AML-193 (cell line): ENCODE measurements at regions not wholly inside any gene's neighbourhood (a gene's known extent, or its start where the extent isn't known, plus 50 kb on each side); places are given as distances from the start of the nearest gene placed in this dataset.

Experiments used
- DNase-seq, 2 experiments: peaks; one replicate each; lab custom pipeline; 2025; lab: John Stamatoyannopoulos, UW

DNA sequence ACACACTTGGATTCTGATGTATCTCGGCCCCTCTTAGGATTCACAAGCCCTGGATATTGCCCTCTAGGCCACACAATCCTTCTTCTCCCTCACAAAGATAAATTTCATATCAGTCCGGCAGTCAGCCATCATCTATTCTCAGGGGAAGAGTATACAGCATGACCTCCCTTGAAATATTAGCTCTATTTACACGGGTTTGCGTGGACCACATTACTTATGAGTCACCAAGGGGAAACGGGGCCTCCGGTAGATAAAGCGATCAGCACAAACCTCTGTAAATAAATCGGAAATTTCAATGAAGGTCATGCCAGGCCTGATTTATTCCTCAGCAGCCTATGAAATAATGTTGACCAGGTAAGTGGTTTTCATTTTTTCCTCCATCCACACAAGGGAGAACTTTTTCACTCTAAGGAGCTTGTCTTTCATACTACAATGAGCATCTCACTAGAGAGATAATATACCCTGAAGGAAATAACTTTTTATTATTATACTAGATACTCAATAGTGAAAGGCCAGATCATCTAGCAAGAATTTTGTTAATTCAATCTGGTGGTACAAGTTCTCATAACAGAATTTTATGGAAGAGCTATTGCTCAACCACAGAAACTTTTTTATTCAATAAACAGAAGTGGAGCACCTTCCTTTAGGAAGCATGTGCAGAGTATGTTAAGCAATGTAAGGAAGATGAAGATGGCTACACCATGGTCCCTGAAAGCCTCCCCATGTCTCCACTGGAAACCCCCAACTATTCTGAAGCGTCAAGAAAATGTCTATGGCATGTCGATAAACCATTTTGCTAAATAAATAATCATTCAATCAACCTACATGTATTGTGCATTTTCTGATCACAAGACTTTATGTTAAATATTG lies 125.2 kb upstream of the PIK3C3 start:
- DNase-seq = no peak

- DNase-seq = no peak
Measured at GRCh38 chr18:41828137-41828536, 126.9 kb upstream of the PIK3C3 start.

DNA sequence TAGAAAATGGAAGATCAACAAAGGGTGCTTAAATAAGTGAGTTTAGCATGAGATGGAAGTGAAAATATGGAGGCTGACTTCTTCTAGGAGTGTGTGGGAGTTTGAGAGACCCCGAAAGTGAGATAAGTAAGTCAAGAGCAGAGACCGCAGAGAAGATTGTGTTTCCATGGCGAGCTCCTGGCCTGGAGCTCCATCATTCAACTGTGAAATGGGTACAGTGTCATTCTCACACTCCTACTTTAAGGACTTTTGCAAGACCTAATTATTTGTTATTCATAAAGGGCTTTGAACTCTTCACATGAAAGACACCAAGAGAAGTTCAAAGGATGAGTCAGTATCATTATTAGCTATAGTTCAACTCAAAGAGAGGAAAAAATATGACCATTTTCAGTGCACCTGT lies 134.2 kb upstream of the PIK3C3 start:
- DNase-seq = no peak

- DNase-seq = peak; percentile 16 to 26
Measured at GRCh38 chr18:41818381-41819355, 136.4 kb upstream of the PIK3C3 start.

- DNase-seq = no peak
Measured at GRCh38 chr18:41814651-41815050, 140.4 kb upstream of the PIK3C3 start.

DNA sequence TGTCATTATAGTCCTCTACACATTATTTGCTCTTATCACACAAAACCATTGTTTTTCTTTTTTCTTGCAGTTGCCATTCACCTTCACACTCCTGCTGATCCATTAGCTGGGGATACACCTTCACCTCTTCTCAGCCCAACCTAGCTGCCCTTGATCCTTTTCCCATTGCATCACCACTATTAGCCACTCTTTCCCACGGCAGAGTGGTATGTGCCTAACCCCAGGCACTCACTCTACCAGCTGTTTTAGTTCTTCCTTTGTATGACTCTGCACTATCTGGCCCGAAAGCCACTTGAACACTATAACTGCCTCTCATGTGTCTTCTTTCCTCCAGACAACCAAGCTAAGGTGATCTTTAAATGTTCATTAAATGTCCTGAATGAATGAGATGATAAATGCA lies 145.4 kb upstream of the PIK3C3 start:
- DNase-seq = no peak

DNA sequence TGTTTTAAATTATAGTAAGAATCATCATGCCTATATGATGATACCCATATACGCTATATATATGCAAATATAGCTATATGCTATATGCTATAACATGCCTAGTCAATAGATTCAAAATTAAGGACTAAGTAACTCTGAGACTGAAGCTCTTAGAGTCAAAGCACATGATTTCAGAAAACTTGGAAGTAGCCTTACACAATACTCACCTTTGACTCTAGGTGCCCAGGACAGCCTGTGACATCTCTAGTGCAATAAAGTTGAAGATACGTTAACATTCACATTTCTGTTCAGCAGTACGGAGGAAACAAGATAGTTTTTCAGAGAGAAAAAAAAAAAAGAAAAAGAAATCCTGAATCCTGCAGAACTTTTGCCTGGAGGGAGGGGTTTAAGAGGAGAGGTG lies 149.7 kb upstream of the PIK3C3 start:
- DNase-seq = no peak

GRCh38 chr18:41798879-41799278 lies 156.2 kb upstream of the PIK3C3 start:
- DNase-seq = no peak

- DNase-seq = no peak
Measured at GRCh38 chr18:41790687-41791086, 164.3 kb upstream of the PIK3C3 start.

DNA sequence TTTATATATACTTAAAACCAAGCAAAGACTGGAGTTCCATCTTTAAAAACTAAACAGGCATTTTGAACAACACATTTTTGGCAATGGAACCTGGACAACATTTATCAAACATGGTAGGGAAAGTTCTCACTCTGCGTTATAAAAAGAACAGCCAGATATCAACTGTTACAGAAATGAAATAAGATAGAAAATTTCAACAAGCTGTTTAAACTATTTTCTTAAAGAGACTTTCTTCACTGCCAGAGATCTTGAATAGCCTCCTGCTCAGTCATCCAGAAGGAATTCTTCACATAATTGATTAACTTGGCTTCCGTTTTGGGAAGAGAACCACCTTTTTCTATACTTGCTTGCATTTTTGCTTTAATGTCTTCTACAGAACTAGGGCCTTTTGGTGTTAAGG lies 166.0 kb upstream of the PIK3C3 start:
- DNase-seq = no peak

GRCh38 chr18:41783879-41784278 lies 171.2 kb upstream of the PIK3C3 start:
- DNase-seq = no peak

DNA sequence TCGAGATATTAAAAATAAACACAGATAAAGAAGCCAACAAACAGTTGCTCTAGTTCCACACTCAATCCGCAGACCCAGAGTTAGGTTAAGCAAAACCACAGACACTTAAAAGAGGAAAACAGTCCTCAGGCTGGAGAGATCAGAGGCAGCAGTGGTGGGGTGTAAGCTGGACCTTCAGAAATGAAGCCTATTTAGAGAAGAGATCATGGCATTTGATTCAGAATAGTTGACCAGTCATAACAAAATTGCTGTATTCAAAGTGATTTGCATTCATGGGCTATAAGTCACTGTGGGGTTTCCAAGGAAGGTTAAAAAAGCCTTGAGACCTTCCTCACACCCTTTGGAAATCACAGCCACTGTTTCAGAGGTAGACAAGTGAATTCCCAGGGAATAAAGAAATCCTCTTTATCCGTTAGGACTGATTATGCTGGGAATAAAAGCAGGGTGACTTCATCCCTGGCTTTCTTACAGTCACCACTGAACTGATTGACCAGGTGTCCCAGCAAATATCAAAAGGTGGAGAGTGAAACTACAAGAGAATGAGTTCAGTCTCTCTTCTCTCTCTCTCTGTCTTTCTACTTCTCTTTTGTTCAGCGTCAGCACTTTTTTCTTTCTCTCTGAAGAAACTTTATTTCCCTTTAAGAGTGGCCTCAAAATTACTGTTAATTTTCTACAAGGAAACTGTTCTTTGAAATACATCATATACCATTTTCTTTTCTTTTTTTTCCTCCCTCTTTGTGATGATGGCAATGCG lies 171.8 kb upstream of the PIK3C3 start:
- no peak for DNase-seq

- DNase-seq = no peak
Measured at GRCh38 chr18:41771973-41772372, 183.1 kb upstream of the PIK3C3 start.

DNA sequence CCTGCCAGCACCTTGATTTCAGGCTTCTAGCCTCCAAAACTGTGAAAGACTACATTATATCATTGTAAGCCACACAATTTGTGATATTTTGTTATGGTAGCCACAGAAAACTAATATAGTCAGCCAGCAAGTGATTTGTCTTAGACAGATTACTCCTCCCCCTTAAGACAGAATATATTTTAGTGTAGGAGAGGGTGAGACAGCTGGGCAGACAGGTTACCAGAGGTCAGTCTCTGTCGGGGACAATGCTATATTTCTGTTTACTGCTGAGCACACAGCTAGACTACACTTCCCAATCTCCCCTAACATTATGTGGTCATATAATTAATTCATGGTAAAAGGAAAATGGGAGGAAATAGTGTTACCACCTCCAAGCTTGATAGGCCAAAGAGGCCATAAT lies 185.8 kb upstream of the PIK3C3 start:
- DNase-seq = no peak

- no peak for DNase-seq
Measured at GRCh38 chr18:41768467-41768866, 186.6 kb upstream of the PIK3C3 start.

DNA sequence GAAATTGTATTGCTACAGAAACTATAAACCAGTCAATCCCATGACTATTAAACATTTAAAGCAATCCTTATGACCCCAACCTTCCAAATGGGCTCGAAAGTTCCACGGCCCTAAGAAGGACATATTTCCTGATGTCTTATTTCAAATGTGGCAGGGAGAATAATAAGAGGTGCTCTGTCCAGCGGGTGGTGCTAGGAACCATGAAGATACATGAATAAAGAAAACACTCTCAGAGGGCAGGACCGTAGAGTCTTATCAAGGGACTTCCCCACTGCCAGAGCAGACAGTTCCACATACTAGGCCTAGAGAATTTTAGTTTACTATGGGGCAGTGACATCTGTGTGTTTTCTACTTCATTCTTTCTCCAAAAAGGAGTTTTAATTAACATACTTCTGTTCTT lies 187.1 kb upstream of the PIK3C3 start:
- DNase-seq = peak in 1 of 2 experiments; percentile 2

- DNase-seq = no peak
Measured at GRCh38 chr18:41765460-41765859, 189.6 kb upstream of the PIK3C3 start.

GRCh38 chr18:41763361-41763760 lies 191.7 kb upstream of the PIK3C3 start:
- no peak for DNase-seq

DNA sequence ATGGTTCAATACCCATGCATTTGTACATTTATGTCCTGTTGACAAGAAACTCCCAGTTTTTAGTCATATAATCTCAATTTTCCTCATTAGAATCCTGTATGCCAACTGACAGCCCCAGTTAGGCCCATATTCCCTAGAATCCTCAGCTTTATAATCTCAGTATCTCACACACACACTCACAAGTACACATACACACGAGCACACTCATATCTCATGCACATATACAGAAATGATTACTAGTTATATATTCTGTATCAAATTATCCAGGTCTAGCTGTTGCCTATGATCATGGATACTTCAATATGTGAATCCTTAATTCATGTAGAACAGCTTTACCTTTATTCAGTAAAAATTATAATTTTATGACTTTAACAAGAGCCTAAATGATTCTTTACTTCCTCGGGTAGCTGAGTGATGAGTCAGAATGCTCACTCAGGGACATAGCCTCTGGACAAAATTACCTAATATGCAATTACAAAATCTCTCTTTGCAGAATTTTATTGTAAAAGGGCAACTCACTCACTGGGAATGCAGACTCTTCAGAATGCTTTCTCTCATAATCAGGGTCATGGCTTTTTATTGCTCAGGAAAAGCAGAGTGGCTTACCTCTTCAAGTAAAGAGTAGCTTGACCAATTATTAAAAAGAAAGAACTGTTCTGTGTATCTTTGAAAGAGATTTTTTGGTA lies 193.6 kb upstream of the PIK3C3 start:
- DNase-seq = peak; percentile 10 to 27

GRCh38 chr18:41758534-41758933 lies 196.5 kb upstream of the PIK3C3 start:
- DNase-seq = no peak

DNA sequence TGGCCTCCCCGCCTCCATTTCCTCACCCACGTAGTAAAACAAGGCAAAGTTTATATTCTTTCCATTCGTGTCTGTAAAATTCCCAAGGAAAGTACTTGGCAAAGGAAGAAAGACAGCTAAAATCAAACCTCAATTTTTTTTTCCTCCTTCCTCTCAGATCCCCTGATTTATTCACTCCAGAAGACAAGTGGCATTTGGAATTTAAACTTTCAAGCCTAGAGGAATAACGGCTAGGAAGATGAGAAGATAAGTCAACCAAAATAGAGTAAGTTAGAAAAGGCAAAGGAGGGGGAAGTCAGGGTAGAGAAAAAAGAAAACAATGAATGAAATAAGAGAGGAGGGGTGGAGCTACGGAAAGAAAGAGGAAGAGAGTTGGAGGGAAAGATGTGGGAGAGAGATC lies 198.9 kb upstream of the PIK3C3 start:
- DNase-seq = no peak

DNA sequence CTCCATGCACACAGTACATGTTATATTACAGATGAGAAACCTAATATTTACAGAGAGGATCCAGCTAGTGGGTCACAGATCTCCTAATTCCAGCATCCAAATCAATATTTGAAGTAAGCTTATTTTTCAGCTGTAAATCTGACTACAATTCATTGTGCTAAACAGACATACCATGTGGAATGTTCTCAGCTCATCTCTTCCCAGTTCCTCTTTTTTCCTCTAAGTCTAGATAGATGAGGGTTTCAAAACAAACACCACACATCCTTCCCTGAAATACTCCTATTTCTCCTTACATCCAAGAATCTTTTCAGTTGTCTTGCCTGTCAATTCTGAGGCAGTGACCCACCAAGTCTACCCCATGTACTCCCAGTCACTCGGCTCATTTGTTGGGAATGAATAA lies 200.7 kb upstream of the PIK3C3 start:
- DNase-seq = no peak
